ENCODE measurements at regions not wholly inside any gene's neighbourhood (a gene's known extent, or its start where the extent isn't known, plus 50 kb on each side); places are given as distances from the start of the nearest gene placed in this dataset.

- no peak for DNase-seq
- no peak overlapping the region for H3K4me3 Mint-ChIP-seq
- H3K36me3 Mint-ChIP-seq (ENCODE audit: low read depth): no peaks in the 10 kb centered on the region
- POLR2A ChIA-PET: no interaction called here
- peaks cover 2% of the 10 kb centered on the region for H3K4me1 Mint-ChIP-seq (ENCODE audit: low read depth)
- no peak for ATAC-seq
- CTCF ChIA-PET: no interaction called here
- TF ChIP-seq CTCF (IDR thresholded peaks at IDR 0.05): no peak
- intact Hi-C loops (cut with micrococcal nuclease): no loop called here
- H3K27me3 Mint-ChIP-seq: peaks cover 8% of the 10 kb centered on the region
- no peaks in the 10 kb centered on the region for H3K9me3 Mint-ChIP-seq
- no peak overlapping the region for H3K27ac Mint-ChIP-seq
Measured at GRCh38 chr3:70763894-70764293, 451.5 kb upstream of the MDFIC2 start.

- no peaks in the 10 kb centered on the region for H3K36me3 Mint-ChIP-seq (ENCODE audit: low read depth)
- intact Hi-C loops (cut with micrococcal nuclease): no loop called here
- no peaks in the 10 kb centered on the region for H3K4me1 Mint-ChIP-seq (ENCODE audit: low read depth)
- DNase-seq (no peak), ATAC-seq (no peak)
- ChIA-PET POLR2A (interaction anchor here (0.6 kb wide), 1 partner anchor 208 kb away, joined by 3 read pairs; no protein-coding TSS in a partner anchor), CTCF (no interaction called here)
- no peaks in the 10 kb centered on the region for H3K9me3 Mint-ChIP-seq
- H3K4me3 Mint-ChIP-seq: no peak overlapping the region
- H3K27ac Mint-ChIP-seq: no peak overlapping the region
- no peak for TF ChIP-seq CTCF (IDR thresholded peaks at IDR 0.05)
- H3K27me3 Mint-ChIP-seq: peaks cover 5% of the 10 kb centered on the region
Measured at GRCh38 chr3:70757658-70758057, 445.2 kb upstream of the MDFIC2 start.

GRCh38 chr3:70755526-70755925, 443.1 kb upstream of the MDFIC2 start:
- no peak for TF ChIP-seq CTCF (IDR thresholded peaks at IDR 0.05)
- ChIA-PET CTCF (no interaction called here), POLR2A (no interaction called here)
- ATAC-seq: no peak
- H3K27ac Mint-ChIP-seq: no peak overlapping the region
- intact Hi-C loops (cut with micrococcal nuclease): no loop called here
- H3K9me3 Mint-ChIP-seq: no peaks in the 10 kb centered on the region
- H3K4me1 Mint-ChIP-seq (ENCODE audit: low read depth): no peaks in the 10 kb centered on the region
- peaks cover 7% of the 10 kb centered on the region for H3K27me3 Mint-ChIP-seq
- H3K36me3 Mint-ChIP-seq (ENCODE audit: low read depth): no peaks in the 10 kb centered on the region
- DNase-seq: no peak
- no peak overlapping the region for H3K4me3 Mint-ChIP-seq

- intact Hi-C loops (cut with micrococcal nuclease): no loop called here
- TF ChIP-seq CTCF (IDR thresholded peaks at IDR 0.05): no peak
- Mint-ChIP-seq H3K27me3 (peaks cover 7% of the 10 kb centered on the region), H3K4me1 (ENCODE audit: low read depth) (no peaks in the 10 kb centered on the region), H3K4me3 (no peak overlapping the region), H3K9me3 (no peaks in the 10 kb centered on the region), H3K36me3 (ENCODE audit: low read depth) (no peaks in the 10 kb centered on the region), H3K27ac (no peak overlapping the region)
- DNase-seq (no peak), ATAC-seq (no peak)
- ChIA-PET POLR2A (no interaction called here), CTCF (no interaction called here)
Measured at GRCh38 chr3:70754314-70754713, 441.9 kb upstream of the MDFIC2 start.

GRCh38 chr3:70753572-70753971, 441.1 kb upstream of the MDFIC2 start:
- no peak overlapping the region for H3K27ac Mint-ChIP-seq
- ATAC-seq (no peak), DNase-seq (no peak)
- intact Hi-C loops (cut with micrococcal nuclease): no loop called here
- CTCF ChIA-PET: no interaction called here
- H3K27me3 Mint-ChIP-seq: peaks cover 10% of the 10 kb centered on the region
- no peaks in the 10 kb centered on the region for H3K9me3 Mint-ChIP-seq
- H3K4me1 Mint-ChIP-seq (ENCODE audit: low read depth): no peaks in the 10 kb centered on the region
- POLR2A ChIA-PET: no interaction called here
- no peak for TF ChIP-seq CTCF (IDR thresholded peaks at IDR 0.05)
- H3K36me3 Mint-ChIP-seq (ENCODE audit: low read depth): no peaks in the 10 kb centered on the region
- H3K4me3 Mint-ChIP-seq: no peak overlapping the region

Data from activated CD8-positive, alpha-beta T cell treated with anti-CD3 and anti-CD28 coated beads for 36 hours (primary cell).